ENCODE measurements at regions not wholly inside any gene's neighbourhood (a gene's known extent, or its start where the extent isn't known, plus 50 kb on each side); places are given as distances from the start of the nearest gene placed in this dataset.

DNA sequence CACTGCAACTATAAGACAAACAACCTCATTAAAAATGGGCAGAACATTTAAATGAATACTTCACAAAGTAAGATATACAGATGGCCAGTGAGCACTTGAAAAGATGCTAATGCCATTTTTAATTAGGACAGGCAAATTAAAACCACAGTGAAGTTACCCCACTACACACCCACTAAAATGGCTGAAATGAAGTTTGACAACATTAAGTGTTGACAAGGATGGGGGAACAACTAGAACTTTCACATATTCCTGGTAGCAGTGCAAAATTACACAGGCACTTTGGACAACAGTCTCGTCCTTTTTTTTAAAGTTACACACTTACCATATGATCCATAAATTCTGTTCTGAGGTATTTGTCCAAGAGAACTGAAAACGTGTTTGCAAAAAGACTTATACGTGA lies 278.9 kb upstream of the DIO3 start:
- Histone ChIP-seq H3K4me1 (replicated peaks) (no peaks in the 10 kb centered on the region), H3K9me3 (no peaks in the 10 kb centered on the region), H3K4me3 (no peak overlapping the region), H3K27ac (no peak overlapping the region), H3K27me3 (replicated peaks; ENCODE audit: insufficient read depth) (no peaks in the 10 kb centered on the region), H3K36me3 (no peaks in the 10 kb centered on the region)
- no peak for DNase-seq (ENCODE audit: low spot score)
- intact Hi-C loops (cut with DNase I), result no loop called here
- no peak for TF ChIP-seq POLR2AphosphoS5 (IDR thresholded peaks at IDR 0.05)
- TF ChIP-seq, protein P1, sequence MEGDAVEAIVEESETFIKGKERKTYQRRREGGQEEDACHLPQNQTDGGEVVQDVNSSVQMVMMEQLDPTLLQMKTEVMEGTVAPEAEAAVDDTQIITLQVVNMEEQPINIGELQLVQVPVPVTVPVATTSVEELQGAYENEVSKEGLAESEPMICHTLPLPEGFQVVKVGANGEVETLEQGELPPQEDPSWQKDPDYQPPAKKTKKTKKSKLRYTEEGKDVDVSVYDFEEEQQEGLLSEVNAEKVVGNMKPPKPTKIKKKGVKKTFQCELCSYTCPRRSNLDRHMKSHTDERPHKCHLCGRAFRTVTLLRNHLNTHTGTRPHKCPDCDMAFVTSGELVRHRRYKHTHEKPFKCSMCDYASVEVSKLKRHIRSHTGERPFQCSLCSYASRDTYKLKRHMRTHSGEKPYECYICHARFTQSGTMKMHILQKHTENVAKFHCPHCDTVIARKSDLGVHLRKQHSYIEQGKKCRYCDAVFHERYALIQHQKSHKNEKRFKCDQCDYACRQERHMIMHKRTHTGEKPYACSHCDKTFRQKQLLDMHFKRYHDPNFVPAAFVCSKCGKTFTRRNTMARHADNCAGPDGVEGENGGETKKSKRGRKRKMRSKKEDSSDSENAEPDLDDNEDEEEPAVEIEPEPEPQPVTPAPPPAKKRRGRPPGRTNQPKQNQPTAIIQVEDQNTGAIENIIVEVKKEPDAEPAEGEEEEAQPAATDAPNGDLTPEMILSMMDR (IDR thresholded peaks at IDR 0.05), result no peak
- no peak for TF ChIP-seq POLR2A (IDR thresholded peaks at IDR 0.05)
- WGBS, result 65% methylated on average over 3 of the region's 3 CpGs

DNA sequence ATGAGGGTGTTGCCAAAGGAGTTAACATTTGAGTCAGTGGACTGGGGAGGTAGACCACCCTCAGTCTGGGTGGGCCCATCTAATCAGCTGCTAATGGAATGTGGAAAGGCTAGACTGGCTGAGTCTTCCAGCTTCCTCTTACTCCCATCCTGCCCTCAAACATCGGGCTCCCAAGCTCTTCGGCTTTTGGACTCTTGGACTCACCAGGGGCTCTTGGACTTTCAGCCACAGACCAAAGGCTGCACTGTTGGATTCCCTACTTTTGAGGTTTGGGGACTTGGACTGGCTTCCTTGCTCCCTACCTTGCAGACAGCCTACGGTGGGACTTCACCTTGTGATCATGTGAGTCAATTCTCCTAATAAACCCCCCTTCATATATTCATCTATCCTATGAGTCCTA lies 276.6 kb upstream of the DIO3 start:
- Histone ChIP-seq H3K4me1 (replicated peaks) (no peaks in the 10 kb centered on the region), H3K27ac (no peak overlapping the region), H3K36me3 (no peaks in the 10 kb centered on the region), H3K9me3 (no peaks in the 10 kb centered on the region), H3K27me3 (replicated peaks; ENCODE audit: insufficient read depth) (no peaks in the 10 kb centered on the region), H3K4me3 (no peak overlapping the region)
- TF ChIP-seq POLR2A (IDR thresholded peaks at IDR 0.05) (no peak), POLR2AphosphoS5 (IDR thresholded peaks at IDR 0.05) (no peak)
- TF ChIP-seq, protein P1 (IDR thresholded peaks at IDR 0.05), result no peak
- intact Hi-C loops (cut with DNase I), result no loop called here
- no peak for DNase-seq (ENCODE audit: low spot score)
- WGBS, result 77% methylated on average over 3 of the region's 3 CpGs

DNA sequence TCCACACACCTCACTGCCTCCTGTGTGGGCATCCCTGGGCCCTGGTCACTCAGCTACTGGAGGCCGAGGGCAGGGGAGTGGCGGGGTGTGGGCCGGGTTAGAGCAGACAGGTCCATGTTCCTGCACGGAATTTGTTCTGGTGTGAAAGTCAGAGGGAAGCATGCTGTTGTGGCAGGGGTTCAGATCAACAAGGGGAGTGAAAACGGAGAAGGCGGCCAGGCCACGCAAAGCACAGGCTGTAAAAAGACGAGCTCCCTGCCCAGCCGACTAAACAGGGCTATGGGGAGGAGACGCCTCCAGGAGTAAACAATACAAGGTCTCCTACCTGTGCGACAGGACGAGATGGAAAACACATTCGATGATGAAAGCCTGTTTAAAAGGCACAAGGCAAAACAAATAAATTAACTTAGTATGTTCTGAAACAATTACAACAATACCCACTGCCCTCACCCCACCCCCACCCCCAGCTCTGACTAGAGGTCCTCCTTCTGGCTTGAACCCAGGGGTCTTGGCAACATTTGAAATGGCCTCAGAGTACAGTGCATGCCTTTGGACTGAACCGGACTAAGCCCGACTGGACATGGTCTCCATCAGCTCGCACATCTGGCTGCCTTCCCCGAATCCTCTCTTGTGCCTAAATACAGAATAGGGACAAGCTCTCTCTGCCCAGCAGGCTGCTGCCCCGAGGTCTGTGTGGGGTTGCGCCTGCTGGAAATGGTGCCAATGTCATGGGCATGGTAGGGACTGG lies 274.9 kb upstream of the DIO3 start:
- Histone ChIP-seq H3K9me3 (no peaks in the 10 kb centered on the region), H3K4me3 (no peak overlapping the region), H3K4me1 (replicated peaks) (no peaks in the 10 kb centered on the region), H3K27me3 (replicated peaks; ENCODE audit: insufficient read depth) (no peaks in the 10 kb centered on the region), H3K36me3 (no peaks in the 10 kb centered on the region), H3K27ac (peak overlapping the region in 1 of 2 donors; percentile 47)
- peak; percentile 48 for TF ChIP-seq POLR2AphosphoS5 (IDR thresholded peaks at IDR 0.05)
- TF ChIP-seq, protein P1 (IDR thresholded peaks at IDR 0.05), result no peak
- DNase-seq (ENCODE audit: low spot score), result peak; percentile 54
- intact Hi-C loops (cut with DNase I), result no loop called here
- WGBS, result 39% methylated on average over 19 of the region's 19 CpGs

DNA sequence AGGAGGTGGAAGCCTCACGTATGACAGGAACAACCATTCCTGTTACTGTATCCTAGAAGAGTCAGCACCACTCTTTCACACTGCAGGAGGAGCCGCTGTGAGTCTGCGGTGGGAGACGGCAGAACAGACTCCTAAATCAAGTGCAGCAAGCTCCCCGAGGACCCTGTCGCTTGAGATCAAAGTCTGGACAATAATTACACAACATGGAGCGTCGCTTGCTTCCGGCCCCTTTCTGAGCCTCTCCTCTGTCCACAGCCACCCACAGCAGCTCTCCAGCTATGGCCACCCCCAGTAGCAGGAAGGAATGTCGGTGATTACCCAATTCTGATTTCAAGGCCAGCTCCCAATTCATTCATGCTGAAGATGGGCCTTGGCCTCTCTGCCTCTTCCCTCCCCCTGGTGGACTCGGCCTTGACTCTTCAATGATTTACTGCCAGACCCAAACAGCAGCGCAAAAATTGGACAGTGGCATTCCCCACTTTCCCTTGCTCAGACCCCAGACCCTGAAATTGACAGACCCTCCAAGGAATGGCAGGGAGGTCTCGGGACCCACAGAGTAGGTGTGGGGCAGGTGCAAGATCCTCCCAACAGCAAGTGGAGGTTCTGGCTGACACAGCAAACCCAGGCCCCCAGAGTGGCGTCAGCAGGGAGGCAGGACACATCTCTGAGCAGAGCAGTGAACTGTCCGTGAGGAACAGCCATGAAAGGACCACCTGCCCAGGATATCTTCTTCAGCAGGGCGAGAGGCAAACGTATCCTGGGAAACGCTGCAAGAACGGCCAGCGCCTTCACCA lies 272.7 kb upstream of the DIO3 start:
- H3K4me1 ChIP-seq (replicated peaks), result no peaks in the 10 kb centered on the region
- no peak for DNase-seq (ENCODE audit: low spot score)
- intact Hi-C loops (cut with DNase I), result no loop called here
- H3K27me3 ChIP-seq (replicated peaks; ENCODE audit: insufficient read depth), result no peaks in the 10 kb centered on the region
- no peak overlapping the region for H3K27ac ChIP-seq
- H3K4me3 ChIP-seq, result no peak overlapping the region
- 71% methylated on average over 20 of the region's 20 CpGs for WGBS
- no peaks in the 10 kb centered on the region for H3K36me3 ChIP-seq
- TF ChIP-seq, protein P1 (IDR thresholded peaks at IDR 0.05), result no peak
- no peak for TF ChIP-seq POLR2A (IDR thresholded peaks at IDR 0.05)
- no peak for TF ChIP-seq POLR2AphosphoS5 (IDR thresholded peaks at IDR 0.05)
- no peaks in the 10 kb centered on the region for H3K9me3 ChIP-seq

All from prostate gland (tissue), 2 donors.